ENCODE measurements at regions not wholly inside any gene's neighbourhood (a gene's known extent, or its start where the extent isn't known, plus 50 kb on each side); places are given as distances from the start of the nearest gene placed in this dataset.

- Histone ChIP-seq H3K9me3 (ENCODE audit: insufficient read depth, low read length) (no peaks in the 10 kb centered on the region), H3K4me1 (ENCODE audit: low read length) (no peaks in the 10 kb centered on the region), H3K4me3 (ENCODE audit: low read length) (no peak overlapping the region), H3K4me2 (ENCODE audit: low read length) (no peak overlapping the region), H3K27ac (ENCODE audit: low read length) (no peak overlapping the region), H3K9ac (ENCODE audit: low read length) (no peak overlapping the region), H4K20me1 (ENCODE audit: insufficient read depth, low read length) (no peaks in the 10 kb centered on the region), H3K36me3 (replicated peaks; ENCODE audit: low read depth, low read length) (no peaks in the 10 kb centered on the region), H3K79me2 (ENCODE audit: low read length) (no peaks in the 10 kb centered on the region), H3K27me3 (ENCODE audit: low read depth, low read length) (no peaks in the 10 kb centered on the region), H2AFZ (ENCODE audit: low read depth, low read length) (no peak overlapping the region)
- TF ChIP-seq EZH2phosphoT487 (IDR thresholded peaks at IDR 0.05; ENCODE audit: low read depth), result no peak
- TF ChIP-seq, protein P1, sequence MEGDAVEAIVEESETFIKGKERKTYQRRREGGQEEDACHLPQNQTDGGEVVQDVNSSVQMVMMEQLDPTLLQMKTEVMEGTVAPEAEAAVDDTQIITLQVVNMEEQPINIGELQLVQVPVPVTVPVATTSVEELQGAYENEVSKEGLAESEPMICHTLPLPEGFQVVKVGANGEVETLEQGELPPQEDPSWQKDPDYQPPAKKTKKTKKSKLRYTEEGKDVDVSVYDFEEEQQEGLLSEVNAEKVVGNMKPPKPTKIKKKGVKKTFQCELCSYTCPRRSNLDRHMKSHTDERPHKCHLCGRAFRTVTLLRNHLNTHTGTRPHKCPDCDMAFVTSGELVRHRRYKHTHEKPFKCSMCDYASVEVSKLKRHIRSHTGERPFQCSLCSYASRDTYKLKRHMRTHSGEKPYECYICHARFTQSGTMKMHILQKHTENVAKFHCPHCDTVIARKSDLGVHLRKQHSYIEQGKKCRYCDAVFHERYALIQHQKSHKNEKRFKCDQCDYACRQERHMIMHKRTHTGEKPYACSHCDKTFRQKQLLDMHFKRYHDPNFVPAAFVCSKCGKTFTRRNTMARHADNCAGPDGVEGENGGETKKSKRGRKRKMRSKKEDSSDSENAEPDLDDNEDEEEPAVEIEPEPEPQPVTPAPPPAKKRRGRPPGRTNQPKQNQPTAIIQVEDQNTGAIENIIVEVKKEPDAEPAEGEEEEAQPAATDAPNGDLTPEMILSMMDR (IDR thresholded peaks at IDR 0.05; ENCODE audit: low read depth, low read length), result no peak
Observed at GRCh38 chr6:103042336-103042735, 1648.8 kb downstream of the GRIK2 start.

- no peaks in the 10 kb centered on the region for H3K9me3 ChIP-seq (ENCODE audit: insufficient read depth, low read length)
- no peak overlapping the region for H3K9ac ChIP-seq (ENCODE audit: low read length)
- no peaks in the 10 kb centered on the region for H3K79me2 ChIP-seq (ENCODE audit: low read length)
- H3K27me3 ChIP-seq (ENCODE audit: low read depth, low read length), result no peaks in the 10 kb centered on the region
- no peak overlapping the region for H2AFZ ChIP-seq (ENCODE audit: low read depth, low read length)
- no peak overlapping the region for H3K4me3 ChIP-seq (ENCODE audit: low read length)
- no peak overlapping the region for H3K4me2 ChIP-seq (ENCODE audit: low read length)
- no peak overlapping the region for H3K27ac ChIP-seq (ENCODE audit: low read length)
- TF ChIP-seq, protein P1 (IDR thresholded peaks at IDR 0.05; ENCODE audit: low read depth, low read length), result no peak
- no peak for TF ChIP-seq EZH2phosphoT487 (IDR thresholded peaks at IDR 0.05; ENCODE audit: low read depth)
- no peaks in the 10 kb centered on the region for H3K4me1 ChIP-seq (ENCODE audit: low read length)
- H4K20me1 ChIP-seq (ENCODE audit: insufficient read depth, low read length), result no peaks in the 10 kb centered on the region
- no peaks in the 10 kb centered on the region for H3K36me3 ChIP-seq (replicated peaks; ENCODE audit: low read depth, low read length)
Observed at GRCh38 chr6:103036846-103037245, 1643.3 kb downstream of the GRIK2 start.

- no peaks in the 10 kb centered on the region for H3K36me3 ChIP-seq (replicated peaks; ENCODE audit: low read depth, low read length)
- H3K4me1 ChIP-seq (ENCODE audit: low read length), result no peaks in the 10 kb centered on the region
- no peak for TF ChIP-seq EZH2phosphoT487 (IDR thresholded peaks at IDR 0.05; ENCODE audit: low read depth)
- TF ChIP-seq, protein P1 (IDR thresholded peaks at IDR 0.05; ENCODE audit: low read depth, low read length), result no peak
- H3K4me3 ChIP-seq (ENCODE audit: low read length), result no peak overlapping the region
- no peaks in the 10 kb centered on the region for H3K79me2 ChIP-seq (ENCODE audit: low read length)
- no peak overlapping the region for H3K9ac ChIP-seq (ENCODE audit: low read length)
- H3K9me3 ChIP-seq (ENCODE audit: insufficient read depth, low read length), result no peaks in the 10 kb centered on the region
- H3K4me2 ChIP-seq (ENCODE audit: low read length), result no peak overlapping the region
- H4K20me1 ChIP-seq (ENCODE audit: insufficient read depth, low read length), result no peaks in the 10 kb centered on the region
- H3K27ac ChIP-seq (ENCODE audit: low read length), result no peak overlapping the region
- no peaks in the 10 kb centered on the region for H3K27me3 ChIP-seq (ENCODE audit: low read depth, low read length)
- H2AFZ ChIP-seq (ENCODE audit: low read depth, low read length), result no peak overlapping the region
Observed at GRCh38 chr6:103027271-103027931, 1633.9 kb downstream of the GRIK2 start.

GRCh38 chr6:103018426-103018825 is 1624.9 kb downstream of the GRIK2 start:
- Histone ChIP-seq H3K79me2 (ENCODE audit: low read length) (no peaks in the 10 kb centered on the region), H4K20me1 (ENCODE audit: insufficient read depth, low read length) (no peaks in the 10 kb centered on the region), H3K4me3 (ENCODE audit: low read length) (no peak overlapping the region), H3K9ac (ENCODE audit: low read length) (no peak overlapping the region), H3K4me1 (ENCODE audit: low read length) (no peaks in the 10 kb centered on the region), H3K4me2 (ENCODE audit: low read length) (no peak overlapping the region), H3K36me3 (replicated peaks; ENCODE audit: low read depth, low read length) (no peaks in the 10 kb centered on the region), H3K27ac (ENCODE audit: low read length) (no peak overlapping the region), H2AFZ (ENCODE audit: low read depth, low read length) (no peak overlapping the region), H3K27me3 (ENCODE audit: low read depth, low read length) (no peaks in the 10 kb centered on the region), H3K9me3 (ENCODE audit: insufficient read depth, low read length) (no peaks in the 10 kb centered on the region)
- no peak for TF ChIP-seq EZH2phosphoT487 (IDR thresholded peaks at IDR 0.05; ENCODE audit: low read depth)
- TF ChIP-seq, protein P1 (IDR thresholded peaks at IDR 0.05; ENCODE audit: low read depth, low read length), result no peak
